MCF 10A (cell line): ENCODE measurements at regions not wholly inside any gene's neighbourhood (a gene's known extent, or its start where the extent isn't known, plus 50 kb on each side); places are given as distances from the start of the nearest gene placed in this dataset.

Experiments
- BruUV-seq: library from RNA; stranded (reverse); fragments of 400-500 nt; replicated peaks from 2 replicates; lab custom pipeline; 2021; lab: Mats Ljungman, UMichigan
- CTCF ChIA-PET: fragments of 300-600 bp; sonication (Branson Sonifier 250); formaldehyde crosslinking; extraction: SDS; loops from one replicate; lab custom pipeline; 2021; ENCODE audit warnings: antibody characterized with exemption, inconsistent platforms; lab: Yijun Ruan, JAX
- POLR2A ChIA-PET: fragments of 300-600, 350-650 bp; sonication (Branson Sonifier 250); formaldehyde crosslinking; extraction: SDS; loops from one replicate; lab custom pipeline; 2020; ENCODE audit warnings: antibody characterized with exemption, inconsistent platforms; lab: Yijun Ruan, JAX
- DNase-seq: peaks from one replicate; pipeline ENCODE4 v3.0.0-alpha.2; 2018; ENCODE audit not compliant: unreplicated experiment
- H3K27ac Mint-ChIP-seq: one replicate; pipeline ENCODE4 v1.8.0; 2022; ENCODE audit warnings: mild to moderate bottlenecking, low read depth, mixed read lengths; ENCODE audit not compliant: unreplicated experiment
- H3K27me3 Mint-ChIP-seq: one replicate; pipeline ENCODE4 v1.8.0; 2022; ENCODE audit warnings: mixed read lengths; ENCODE audit not compliant: insufficient read depth, unreplicated experiment
- H3K36me3 Mint-ChIP-seq: one replicate; pipeline ENCODE4 v1.8.0; 2022; ENCODE audit warnings: mild to moderate bottlenecking, moderate library complexity, mixed read lengths; ENCODE audit not compliant: insufficient read depth, unreplicated experiment
- H3K4me1 Mint-ChIP-seq: one replicate; pipeline ENCODE4 v1.8.0; 2022; ENCODE audit warnings: mixed read lengths; ENCODE audit not compliant: insufficient read depth, unreplicated experiment
- H3K4me3 Mint-ChIP-seq: one replicate; pipeline ENCODE4 v1.8.0; 2022; ENCODE audit warnings: mild to moderate bottlenecking, moderate library complexity, mixed read lengths; ENCODE audit not compliant: unreplicated experiment
- H3K9me3 Mint-ChIP-seq: one replicate; pipeline ENCODE4 v1.8.0; 2022; ENCODE audit warnings: mixed read lengths; ENCODE audit not compliant: unreplicated experiment
- intact Hi-C: fragments of 100-400 bp; cut with micrococcal nuclease; formaldehyde crosslinking; loops from 2 replicates; pipeline ENCODE4 v1.14.1; 2022
- TF ChIP-seq, protein P1 (sequence below): fragments of 200-600 bp; IDR thresholded peaks from one replicate; pipeline ENCODE4 v1.8.0; 2022; ENCODE audit warnings: antibody characterized with exemption, mild to moderate bottlenecking; ENCODE audit not compliant: unreplicated experiment

GRCh38 chr15:39022532-39023305, 458.1 kb upstream of the RASGRP1 start:
- no TSS peak for BruUV-seq
- CTCF ChIA-PET = interaction anchor here (0.6 kb wide), 1 partner anchor 200 kb away, joined by 3 read pairs; no protein-coding TSS in a partner anchor
- TF ChIP-seq, protein P1, sequence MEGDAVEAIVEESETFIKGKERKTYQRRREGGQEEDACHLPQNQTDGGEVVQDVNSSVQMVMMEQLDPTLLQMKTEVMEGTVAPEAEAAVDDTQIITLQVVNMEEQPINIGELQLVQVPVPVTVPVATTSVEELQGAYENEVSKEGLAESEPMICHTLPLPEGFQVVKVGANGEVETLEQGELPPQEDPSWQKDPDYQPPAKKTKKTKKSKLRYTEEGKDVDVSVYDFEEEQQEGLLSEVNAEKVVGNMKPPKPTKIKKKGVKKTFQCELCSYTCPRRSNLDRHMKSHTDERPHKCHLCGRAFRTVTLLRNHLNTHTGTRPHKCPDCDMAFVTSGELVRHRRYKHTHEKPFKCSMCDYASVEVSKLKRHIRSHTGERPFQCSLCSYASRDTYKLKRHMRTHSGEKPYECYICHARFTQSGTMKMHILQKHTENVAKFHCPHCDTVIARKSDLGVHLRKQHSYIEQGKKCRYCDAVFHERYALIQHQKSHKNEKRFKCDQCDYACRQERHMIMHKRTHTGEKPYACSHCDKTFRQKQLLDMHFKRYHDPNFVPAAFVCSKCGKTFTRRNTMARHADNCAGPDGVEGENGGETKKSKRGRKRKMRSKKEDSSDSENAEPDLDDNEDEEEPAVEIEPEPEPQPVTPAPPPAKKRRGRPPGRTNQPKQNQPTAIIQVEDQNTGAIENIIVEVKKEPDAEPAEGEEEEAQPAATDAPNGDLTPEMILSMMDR = no peak
- Mint-ChIP-seq H3K9me3 (no peaks in the 10 kb centered on the region), H3K27ac (no peak overlapping the region), H3K27me3 (no peaks in the 10 kb centered on the region), H3K36me3 (no peaks in the 10 kb centered on the region), H3K4me3 (no peak overlapping the region), H3K4me1 (no peaks in the 10 kb centered on the region)
- intact Hi-C loops = no loop called here
- POLR2A ChIA-PET = no interaction called here
- no peak for DNase-seq

GRCh38 chr15:39025321-39025720, 460.7 kb upstream of the RASGRP1 start:
- ChIA-PET CTCF (interaction anchor here (1.6 kb wide), 1 partner anchor 29 kb away, joined by 3 read pairs; no protein-coding TSS in a partner anchor), POLR2A (no interaction called here)
- no peak for DNase-seq
- no peaks in the 10 kb centered on the region for H3K36me3 Mint-ChIP-seq
- intact Hi-C loops = no loop called here
- H3K27ac Mint-ChIP-seq = no peak overlapping the region
- H3K27me3 Mint-ChIP-seq = no peaks in the 10 kb centered on the region
- no TSS peak for BruUV-seq
- H3K4me1 Mint-ChIP-seq = no peaks in the 10 kb centered on the region
- H3K9me3 Mint-ChIP-seq = no peaks in the 10 kb centered on the region
- no peak overlapping the region for H3K4me3 Mint-ChIP-seq
- TF ChIP-seq, protein P1 = no peak

- ChIA-PET CTCF (interaction anchor here (0.6 kb wide), 1 partner anchor 102 kb away, joined by 3 read pairs; no protein-coding TSS in a partner anchor), POLR2A (no interaction called here)
- H3K4me1 Mint-ChIP-seq = no peaks in the 10 kb centered on the region
- H3K4me3 Mint-ChIP-seq = no peak overlapping the region
- H3K27me3 Mint-ChIP-seq = no peaks in the 10 kb centered on the region
- H3K36me3 Mint-ChIP-seq = no peaks in the 10 kb centered on the region
- no TSS peak for BruUV-seq
- TF ChIP-seq, protein P1 = no peak
- no peaks in the 10 kb centered on the region for H3K9me3 Mint-ChIP-seq
- intact Hi-C loops = no loop called here
- no peak overlapping the region for H3K27ac Mint-ChIP-seq
- no peak for DNase-seq
These were observed 461.3 kb upstream of the RASGRP1 start for GRCh38 chr15:39025881-39026280.

DNA sequence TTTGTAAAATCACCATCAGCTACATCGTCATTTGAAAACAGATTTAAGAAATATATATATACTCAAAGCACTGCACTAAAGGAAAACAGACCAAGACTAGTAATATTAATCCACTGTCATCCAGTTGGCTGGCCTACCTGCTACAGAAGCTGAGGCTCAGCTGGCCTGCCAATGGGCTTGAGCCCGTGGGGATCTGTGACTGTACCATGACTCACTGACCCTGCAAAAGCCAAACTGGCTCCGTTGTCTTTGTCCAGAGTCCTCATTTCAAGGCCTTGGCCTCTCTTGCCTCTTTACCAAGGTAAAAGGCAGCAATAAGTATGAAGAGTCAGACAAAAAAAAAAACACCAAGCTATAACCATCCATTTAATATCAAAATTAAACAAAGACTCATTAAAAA, 463.5 kb upstream of the RASGRP1 start:
- TF ChIP-seq, protein P1 = no peak
- peak; percentile 68 for DNase-seq

More for the DNA sequence above, 463.5 kb upstream of the RASGRP1 start:
- Mint-ChIP-seq H3K27me3 (no peaks in the 10 kb centered on the region), H3K36me3 (no peaks in the 10 kb centered on the region), H3K4me3 (no peak overlapping the region), H3K9me3 (no peaks in the 10 kb centered on the region), H3K4me1 (no peaks in the 10 kb centered on the region), H3K27ac (no peak overlapping the region)
- intact Hi-C loops = no loop called here
- ChIA-PET POLR2A (interaction anchor here (0.7 kb wide), 1 partner anchor 85 kb away, joined by 3 read pairs; no protein-coding TSS in a partner anchor), CTCF (interaction anchor here (0.7 kb wide), 1 partner anchor 16 kb away, joined by 3 read pairs; no protein-coding TSS in a partner anchor)
- BruUV-seq = no TSS peak
